GM12892 (cell line): ENCODE measurements at regions not wholly inside any gene's neighbourhood (a gene's known extent, or its start where the extent isn't known, plus 50 kb on each side); places are given as distances from the start of the nearest gene placed in this dataset.

Source experiments
- POLR2A ChIP-seq: IDR thresholded peaks from 2 replicates; pipeline ENCODE4 v1.6.1; 2011; ENCODE audit warnings: low read depth, low read length, control low read depth
- POLR2AphosphoS5 ChIP-seq: IDR thresholded peaks from 2 replicates; pipeline ENCODE4 v1.6.1; 2011; ENCODE audit warnings: low read depth, low read length, control low read depth

- TF ChIP-seq POLR2AphosphoS5, result no peak
- TF ChIP-seq POLR2A, result no peak
Measured at GRCh38 chr18:38961880-38962279, 1396.3 kb upstream of the CELF4 start.
